Right ventricle myocardium superior (tissue), 1 donor: ENCODE measurements at regions not wholly inside any gene's neighbourhood (a gene's known extent, or its start where the extent isn't known, plus 50 kb on each side); places are given as distances from the start of the nearest gene placed in this dataset.
A peak's percentile ranks its signal among the peaks of the same experiment; 100 is the strongest.

Experiments
- ATAC-seq: fragments of 200-7000 bp; cut with Tn5 transposase; one replicate; pipeline ENCODE4 v1.9.1; 2020; ENCODE audit warnings: mild to moderate bottlenecking; ENCODE audit not compliant: poor library complexity
- DNase-seq: peaks from one replicate; pipeline ENCODE4 v3.0.0-alpha.2; 2020
- intact Hi-C: fragments of 100-400 bp; cut with DNase I; formaldehyde crosslinking; loops from one replicate; pipeline ENCODE4 v1.11.2; 2022
- donor health status: DM: no; HTN: yes; CAD: no; lungs with severe emphysema.

DNA sequence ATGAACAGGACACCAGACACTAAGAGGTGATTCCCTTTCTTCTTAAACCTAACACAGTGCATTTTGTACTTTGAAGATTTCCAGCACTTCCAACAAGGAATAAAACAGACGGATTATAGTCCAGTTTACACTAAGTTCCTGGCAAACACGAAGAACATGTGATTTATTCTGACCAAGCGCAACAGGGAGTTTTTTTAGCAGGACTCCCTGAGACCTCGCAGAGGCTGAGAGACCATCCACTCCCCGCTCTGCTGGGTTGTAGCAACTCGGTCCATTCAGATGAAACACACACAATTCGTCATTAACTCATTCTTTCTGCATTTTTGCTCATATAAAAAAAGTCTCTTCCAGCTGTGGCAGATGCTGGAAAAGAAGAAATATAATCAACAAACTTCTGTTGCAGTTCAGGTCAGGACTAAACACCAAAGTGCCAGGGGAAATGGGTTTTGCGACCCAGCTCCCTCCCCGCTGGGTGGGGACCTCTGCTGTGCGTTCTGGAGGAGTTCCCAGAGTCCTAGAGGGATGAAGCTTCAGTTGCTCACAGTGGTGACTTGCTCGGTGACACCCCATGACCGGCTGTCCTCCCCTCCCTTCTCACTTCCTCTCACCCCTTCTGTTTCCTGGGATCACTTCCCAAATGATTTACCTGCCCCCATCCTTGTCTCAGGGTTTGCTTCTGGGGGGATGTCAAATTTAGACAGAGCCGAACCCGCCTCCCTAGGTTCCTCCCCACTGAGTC, 52.5 kb downstream of the KCNF1 start:
- no peak for DNase-seq
- ATAC-seq: peak; percentile 51
- intact Hi-C loops: no loop called here

GRCh38 chr2:10965241-10965843, 53.6 kb downstream of the KCNF1 start:
- intact Hi-C loops: no loop called here

GRCh38 chr2:10966056-10966455, 54.3 kb downstream of the KCNF1 start:
- intact Hi-C loops: no loop called here
- DNase-seq: no peak
- no peak for ATAC-seq

More at GRCh38 chr2:10965241-10965843, 53.6 kb downstream of the KCNF1 start:
- ATAC-seq (no peak), DNase-seq (no peak)

GRCh38 chr2:10966741-10967140, 55.0 kb downstream of the KCNF1 start:
- DNase-seq (no peak), ATAC-seq (no peak)
- intact Hi-C loops: no loop called here

DNA sequence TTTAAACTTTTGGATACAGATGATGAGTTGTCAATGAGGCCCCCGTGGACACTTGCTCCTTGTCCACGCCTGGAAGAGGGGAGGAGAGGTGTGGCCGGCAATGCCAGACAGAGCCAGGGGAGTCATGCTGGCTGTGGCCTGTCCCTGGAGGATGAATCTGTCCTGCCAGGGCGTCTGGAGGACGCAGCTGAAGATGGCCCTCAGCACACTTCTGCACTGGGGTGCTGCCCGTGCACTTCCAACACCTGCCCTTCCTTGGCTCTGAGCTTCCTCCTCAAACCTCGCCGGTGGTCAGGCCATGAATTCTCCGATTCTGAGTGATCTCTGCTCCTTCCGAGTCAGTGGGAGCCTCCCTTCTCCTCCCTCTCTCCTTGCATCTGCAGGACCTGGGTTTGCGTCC, 56.4 kb downstream of the KCNF1 start:
- intact Hi-C loops: no loop called here
- ATAC-seq: no peak
- no peak for DNase-seq

- ATAC-seq (no peak), DNase-seq (no peak)
- intact Hi-C loops: no loop called here
Observed at GRCh38 chr2:10970666-10971065, 58.9 kb downstream of the KCNF1 start.

DNA sequence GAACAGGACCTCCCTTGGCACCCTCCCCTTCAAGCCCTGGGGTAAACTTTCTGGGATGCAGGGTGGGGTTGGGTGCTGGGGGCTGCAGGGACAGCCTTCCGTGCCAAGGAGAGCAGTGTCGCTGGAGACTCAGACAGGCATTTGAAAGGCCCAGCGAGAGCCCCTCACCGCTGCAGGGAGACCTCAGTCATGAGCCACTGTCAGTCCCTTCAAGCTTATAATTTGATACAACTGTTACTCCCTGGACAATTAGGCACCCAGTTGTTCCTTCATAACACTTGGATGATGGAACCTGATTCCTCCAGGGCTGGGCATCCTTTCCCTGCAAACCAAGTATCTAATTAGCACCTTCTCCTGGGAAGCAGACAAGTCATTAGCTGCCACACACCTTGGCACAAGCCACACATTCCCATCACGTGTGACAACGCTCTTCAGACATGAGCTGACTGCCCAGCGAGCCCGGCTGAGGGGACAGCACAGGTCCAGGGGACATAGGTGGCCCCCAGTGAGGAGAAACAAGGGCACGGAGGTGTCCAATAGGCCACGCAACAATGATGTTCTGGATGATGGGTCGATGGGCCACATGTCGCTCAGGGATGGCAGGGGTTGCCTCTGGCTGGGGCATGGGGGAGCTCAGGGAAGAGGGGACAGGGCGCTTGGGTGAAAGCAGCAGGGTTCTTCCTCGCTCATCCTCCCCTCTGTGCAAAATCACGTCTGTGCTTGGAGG, 59.6 kb downstream of the KCNF1 start:
- intact Hi-C loops: no loop called here
- DNase-seq (no peak), ATAC-seq (no peak)

- no peak for DNase-seq
- ATAC-seq: no peak
- intact Hi-C loops: no loop called here
Observed at GRCh38 chr2:10971888-10972260, 60.1 kb downstream of the KCNF1 start.

GRCh38 chr2:10972683-10973433, 61.1 kb downstream of the KCNF1 start:
- no peak for ATAC-seq
- no peak for DNase-seq
- intact Hi-C loops: no loop called here

GRCh38 chr2:10973766-10974165, 62.0 kb downstream of the KCNF1 start:
- no peak for DNase-seq
- ATAC-seq: no peak
- intact Hi-C loops: no loop called here

DNA sequence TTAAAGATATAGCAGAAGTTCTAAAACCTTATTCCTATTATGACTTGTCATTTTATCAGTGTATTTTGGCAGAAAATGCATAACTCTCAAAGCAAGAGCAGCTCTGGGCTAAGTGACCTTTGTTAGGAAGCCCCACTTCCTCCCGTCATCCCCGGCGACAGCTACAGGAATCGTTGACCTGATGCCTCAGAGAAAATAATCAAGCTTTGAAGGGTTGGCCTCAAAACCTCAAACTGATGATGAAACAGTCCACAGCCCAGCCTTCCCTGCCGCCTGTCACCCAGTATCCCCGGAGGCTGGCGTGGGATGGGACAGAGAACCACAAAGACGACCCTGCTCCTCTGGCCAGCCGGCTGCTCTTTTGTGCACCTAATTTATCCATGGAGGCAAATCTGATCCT, 65.3 kb downstream of the KCNF1 start:
- intact Hi-C loops: no loop called here
- ATAC-seq: no peak

GRCh38 chr2:10977621-10978020, 65.9 kb downstream of the KCNF1 start:
- ATAC-seq (no peak), DNase-seq (no peak)
- intact Hi-C loops: no loop called here

More for the DNA sequence above, 65.3 kb downstream of the KCNF1 start:
- no peak for DNase-seq

- intact Hi-C loops: no loop called here
- ATAC-seq (peak; percentile 6), DNase-seq (no peak)
Observed at GRCh38 chr2:10978090-10978670, 66.4 kb downstream of the KCNF1 start.

DNA sequence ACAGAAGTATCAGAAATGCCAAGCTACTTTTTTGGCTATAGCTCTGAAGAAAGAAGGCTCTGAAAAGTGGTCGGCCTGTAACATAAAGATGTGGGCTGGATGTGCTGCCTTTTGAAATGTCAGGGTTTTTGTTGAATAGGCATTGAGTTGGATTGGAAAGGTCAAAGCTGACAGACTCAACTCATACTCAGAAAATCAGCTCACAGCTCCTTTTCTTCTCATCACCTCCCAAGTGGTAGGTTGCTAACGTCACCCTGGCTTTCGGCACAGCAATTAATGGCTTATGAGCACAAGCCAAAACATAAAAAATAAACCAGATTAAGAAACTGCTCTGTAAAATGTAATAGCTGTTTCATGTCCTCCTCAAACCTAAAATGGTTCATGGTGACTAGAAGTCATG, 68.3 kb downstream of the KCNF1 start:
- intact Hi-C loops: no loop called here
- ATAC-seq (peak; percentile 16), DNase-seq (no peak)

DNA sequence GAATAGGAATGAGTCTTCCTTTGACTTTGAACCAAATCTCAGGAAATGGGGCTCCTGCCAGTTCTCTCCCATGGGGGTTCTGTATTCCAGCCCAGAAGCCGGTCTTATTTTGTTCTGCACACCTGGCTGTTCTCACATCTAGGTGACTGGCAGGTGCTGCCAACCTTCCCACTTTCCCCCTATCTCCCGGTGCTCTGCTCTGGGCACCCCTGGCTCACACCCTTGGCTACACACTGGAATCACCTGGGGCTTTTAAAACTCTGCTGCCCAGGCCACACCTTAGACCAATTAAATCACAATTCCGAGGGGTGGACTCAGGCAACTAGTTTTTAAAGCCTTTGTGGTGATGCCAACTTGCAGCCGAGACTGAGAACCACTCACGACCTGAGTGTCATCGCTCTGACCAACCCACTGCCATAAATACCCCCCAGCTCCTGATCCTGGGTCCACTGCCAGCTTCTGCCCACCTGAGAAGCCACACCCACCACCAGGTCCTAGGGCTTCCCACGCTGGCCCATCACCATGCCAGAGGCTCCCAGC, 69.2 kb downstream of the KCNF1 start:
- intact Hi-C loops: no loop called here
- no peak for DNase-seq
- no peak for ATAC-seq

GRCh38 chr2:10981451-10981850, 69.7 kb downstream of the KCNF1 start:
- ATAC-seq (no peak), DNase-seq (no peak)
- intact Hi-C loops: no loop called here

DNA sequence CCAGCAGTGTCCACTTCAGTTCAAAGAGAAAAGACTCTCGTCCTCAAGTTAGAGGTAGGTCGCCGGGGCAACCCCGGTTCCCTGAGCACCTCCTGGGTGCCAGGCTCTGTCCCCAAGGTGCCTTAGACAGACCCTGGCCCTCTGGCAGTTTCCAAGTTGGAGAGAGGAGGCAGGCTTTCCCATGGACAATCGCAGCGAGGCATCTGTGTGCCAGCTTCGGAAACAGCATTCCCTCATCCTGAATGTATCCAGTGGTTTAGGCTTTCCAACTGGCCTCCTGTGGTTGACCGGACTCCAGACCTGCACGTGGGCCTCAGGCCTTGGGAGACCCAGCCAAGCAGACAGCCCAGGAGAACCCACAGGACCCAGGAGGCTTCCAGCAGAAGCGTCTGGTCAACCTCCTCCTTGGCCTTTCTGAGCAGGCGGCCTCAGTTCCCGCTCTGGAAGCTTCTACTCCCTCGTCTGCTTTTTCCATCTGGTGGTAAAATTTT, 70.3 kb downstream of the KCNF1 start:
- DNase-seq (peak; percentile 64), ATAC-seq (peak; percentile 47)
- intact Hi-C loops: no loop called here

- DNase-seq (peak; percentile 76), ATAC-seq (peak; percentile 70)
- intact Hi-C loops: no loop called here
Observed at GRCh38 chr2:10982931-10983701, 71.4 kb downstream of the KCNF1 start.
